ENCODE measurements at regions not wholly inside any gene's neighbourhood (a gene's known extent, or its start where the extent isn't known, plus 50 kb on each side); places are given as distances from the start of the nearest gene placed in this dataset.
"Not testable (repeated sequence)": the region's sequence is repeated elsewhere in the genome, so short reads cannot be mapped to it uniquely, and the experiment has no call there.

DNA sequence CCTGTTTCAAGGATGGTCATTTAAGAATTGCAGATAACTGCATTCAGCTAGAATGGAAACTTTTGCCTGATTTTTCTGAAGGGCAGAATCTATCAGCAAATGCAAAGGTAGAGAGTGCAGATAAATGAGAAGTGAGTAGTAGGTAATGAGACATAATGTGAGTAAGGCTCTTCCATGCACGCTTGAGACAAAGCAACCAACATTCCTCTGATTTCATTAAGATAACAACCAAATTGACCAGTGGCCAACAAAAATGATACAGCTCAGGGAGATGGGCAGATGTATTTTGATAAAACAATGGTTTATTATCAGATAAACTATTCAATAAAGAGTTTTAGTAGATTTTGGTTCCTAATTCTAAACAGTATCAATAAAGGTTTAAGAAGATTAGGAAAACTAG, 404.4 kb upstream of the PBX1 start:
- DNase-seq (no peak), ATAC-seq (no peak)
- Mint-ChIP-seq H3K4me1 (ENCODE audit: low read depth) (no peaks in the 10 kb centered on the region), H3K4me3 (no peak overlapping the region), H3K36me3 (ENCODE audit: insufficient read depth) (no peaks in the 10 kb centered on the region), H3K27me3 (ENCODE audit: low read depth) (no peaks in the 10 kb centered on the region), H3K9me3 (peaks cover 20% of the 10 kb centered on the region)

DNA sequence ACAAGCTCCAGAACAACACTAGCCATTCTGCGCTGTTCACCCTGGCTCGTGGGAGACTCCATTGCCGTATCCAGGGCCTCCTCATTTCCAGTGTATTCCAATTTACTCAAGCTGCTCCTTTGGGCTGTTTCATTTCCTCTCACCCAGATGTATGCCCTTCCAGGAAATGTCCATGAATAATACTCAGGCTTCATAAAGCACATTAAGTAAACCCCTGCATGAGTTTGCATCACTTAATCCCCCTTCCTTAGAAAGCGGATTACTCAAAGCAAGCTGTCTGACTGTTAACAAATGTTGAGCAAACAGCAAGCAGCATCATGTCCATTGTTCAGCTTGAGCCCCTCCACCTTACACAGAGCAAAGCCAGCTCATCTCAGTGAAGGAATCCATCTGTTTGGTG, 403.6 kb upstream of the PBX1 start:
- Mint-ChIP-seq H3K4me3 (no peak overlapping the region), H3K4me1 (ENCODE audit: low read depth) (no peaks in the 10 kb centered on the region), H3K27me3 (ENCODE audit: low read depth) (no peaks in the 10 kb centered on the region), H3K36me3 (ENCODE audit: insufficient read depth) (no peaks in the 10 kb centered on the region), H3K9me3 (peaks cover 24% of the 10 kb centered on the region)
- DNase-seq, result no peak
- ATAC-seq, result no peak

DNA sequence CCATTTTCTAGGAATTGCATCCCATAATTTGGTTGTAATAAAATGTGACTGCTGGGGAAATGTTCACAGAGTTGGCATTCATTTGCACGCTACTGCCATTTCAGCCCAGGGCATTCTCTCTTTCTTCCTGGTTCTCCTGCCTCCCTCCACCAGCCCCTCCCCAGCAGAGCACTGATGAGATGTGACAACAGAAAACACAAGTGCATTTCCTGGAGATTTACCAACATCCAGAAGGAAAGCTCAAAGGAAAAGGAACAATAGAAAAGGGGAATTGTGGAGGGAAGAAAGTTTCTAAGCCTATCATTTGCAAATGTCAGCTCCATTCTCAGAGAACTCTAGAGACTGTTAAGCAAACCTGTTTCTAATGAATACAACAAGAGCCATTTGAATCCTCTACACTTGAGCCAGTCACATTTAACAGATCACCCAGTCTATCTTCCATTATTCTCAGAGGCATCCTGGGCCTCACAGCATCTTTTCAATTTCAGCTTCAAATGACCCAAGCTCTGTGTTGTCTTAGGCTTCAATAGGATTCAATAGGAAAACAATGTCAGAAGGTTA, 395.6 kb upstream of the PBX1 start:
- DNase-seq (no peak), ATAC-seq (no peak)
- Mint-ChIP-seq H3K9me3 (peaks cover 24% of the 10 kb centered on the region), H3K4me1 (ENCODE audit: low read depth) (no peaks in the 10 kb centered on the region), H3K4me3 (no peak overlapping the region), H3K36me3 (ENCODE audit: insufficient read depth) (no peaks in the 10 kb centered on the region), H3K27me3 (ENCODE audit: low read depth) (no peaks in the 10 kb centered on the region)

DNA sequence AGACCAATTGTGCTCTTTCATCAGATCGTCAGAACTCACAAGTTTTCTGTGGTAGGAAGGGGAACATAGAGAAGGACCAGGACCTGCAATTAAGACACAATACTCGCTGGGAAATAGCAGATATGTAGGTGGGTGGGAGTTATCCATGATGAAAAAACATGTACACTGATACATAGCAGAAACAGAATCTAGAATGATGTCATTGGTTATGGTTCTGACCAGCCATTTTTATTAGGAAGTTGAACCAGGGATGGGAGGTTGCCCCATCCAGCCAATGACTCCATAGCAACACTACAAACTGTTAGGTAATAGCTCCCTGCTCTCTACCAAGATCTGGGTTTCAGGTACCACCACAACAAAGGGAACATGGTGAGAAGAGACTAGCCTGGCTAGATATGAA, 393.5 kb upstream of the PBX1 start:
- Mint-ChIP-seq H3K9me3 (peaks cover 28% of the 10 kb centered on the region), H3K27me3 (ENCODE audit: low read depth) (no peaks in the 10 kb centered on the region), H3K36me3 (ENCODE audit: insufficient read depth) (no peaks in the 10 kb centered on the region), H3K4me1 (ENCODE audit: low read depth) (no peaks in the 10 kb centered on the region), H3K4me3 (no peak overlapping the region)
- no peak for ATAC-seq
- DNase-seq, result no peak

DNA sequence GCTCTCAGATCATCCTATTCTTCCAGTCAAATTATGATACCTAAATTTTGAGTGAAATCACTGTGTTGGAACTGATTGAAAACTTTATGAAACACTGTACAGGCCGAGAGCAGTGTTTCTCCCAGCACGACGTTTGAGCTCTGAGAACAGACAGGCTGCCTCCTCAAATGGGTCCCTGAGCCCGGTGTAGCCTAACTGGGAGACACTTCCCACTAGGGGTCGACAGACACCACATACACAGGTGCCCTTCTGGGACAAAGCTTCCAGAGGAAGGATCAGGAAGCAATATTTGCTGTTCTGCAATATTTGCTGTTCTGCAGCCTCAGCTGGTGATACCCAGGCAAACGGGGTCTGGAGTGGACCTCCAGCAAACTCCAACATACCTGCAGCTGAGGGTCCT, 392.5 kb upstream of the PBX1 start:
- not testable (repeated sequence) for H3K4me3 Mint-ChIP-seq; H3K4me1 Mint-ChIP-seq (ENCODE audit: low read depth); H3K27me3 Mint-ChIP-seq (ENCODE audit: low read depth); ATAC-seq; DNase-seq; H3K36me3 Mint-ChIP-seq (ENCODE audit: insufficient read depth)
- peaks cover 26% of the 10 kb centered on the region for H3K9me3 Mint-ChIP-seq

DNA sequence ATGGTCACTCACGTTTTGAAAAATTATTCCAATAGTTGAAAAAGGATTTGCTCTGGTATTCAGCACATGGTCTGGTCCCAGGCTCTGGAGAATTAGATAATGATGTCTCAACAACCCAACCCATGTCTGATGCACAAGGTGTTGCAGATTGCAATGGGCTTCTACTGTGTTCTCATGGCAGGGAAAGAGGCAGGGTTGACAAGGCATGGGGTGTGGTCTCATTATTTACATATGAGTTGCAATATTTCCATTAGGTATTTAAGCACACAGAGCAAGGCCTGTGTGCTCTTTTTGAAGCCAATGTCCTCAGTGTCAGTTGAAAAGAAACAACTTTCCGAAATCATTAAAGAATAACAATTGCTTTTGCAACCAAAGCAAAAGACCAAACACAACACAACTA, 381.9 kb upstream of the PBX1 start:
- Mint-ChIP-seq H3K27me3 (ENCODE audit: low read depth) (no peaks in the 10 kb centered on the region), H3K9me3 (peaks cover 31% of the 10 kb centered on the region), H3K4me3 (no peak overlapping the region), H3K36me3 (ENCODE audit: insufficient read depth) (no peaks in the 10 kb centered on the region), H3K4me1 (ENCODE audit: low read depth) (no peaks in the 10 kb centered on the region)
- DNase-seq (no peak), ATAC-seq (no peak)

DNA sequence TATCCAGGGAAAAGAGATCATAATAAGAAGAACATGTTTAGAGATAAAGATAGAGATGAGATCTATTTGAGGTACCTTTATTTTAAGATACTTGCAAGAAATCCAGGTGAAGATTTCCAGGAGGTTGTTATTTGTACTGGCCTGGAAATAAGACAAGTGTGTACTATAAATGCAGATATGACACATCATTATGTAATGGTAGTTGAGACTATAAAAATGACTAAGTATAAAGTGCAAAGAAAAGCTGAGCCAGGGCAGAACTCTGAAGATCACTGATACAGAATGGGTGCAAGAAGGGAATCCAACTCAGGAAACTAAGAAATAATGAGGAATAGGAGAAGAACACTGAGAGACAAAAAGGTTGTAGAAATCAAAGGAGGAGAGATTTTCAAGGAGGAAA, 378.2 kb upstream of the PBX1 start:
- Mint-ChIP-seq H3K4me1 (ENCODE audit: low read depth) (no peaks in the 10 kb centered on the region), H3K9me3 (peaks cover 24% of the 10 kb centered on the region), H3K36me3 (ENCODE audit: insufficient read depth) (no peaks in the 10 kb centered on the region), H3K4me3 (no peak overlapping the region), H3K27me3 (ENCODE audit: low read depth) (no peaks in the 10 kb centered on the region)
- DNase-seq, result no peak
- ATAC-seq, result no peak

DNA sequence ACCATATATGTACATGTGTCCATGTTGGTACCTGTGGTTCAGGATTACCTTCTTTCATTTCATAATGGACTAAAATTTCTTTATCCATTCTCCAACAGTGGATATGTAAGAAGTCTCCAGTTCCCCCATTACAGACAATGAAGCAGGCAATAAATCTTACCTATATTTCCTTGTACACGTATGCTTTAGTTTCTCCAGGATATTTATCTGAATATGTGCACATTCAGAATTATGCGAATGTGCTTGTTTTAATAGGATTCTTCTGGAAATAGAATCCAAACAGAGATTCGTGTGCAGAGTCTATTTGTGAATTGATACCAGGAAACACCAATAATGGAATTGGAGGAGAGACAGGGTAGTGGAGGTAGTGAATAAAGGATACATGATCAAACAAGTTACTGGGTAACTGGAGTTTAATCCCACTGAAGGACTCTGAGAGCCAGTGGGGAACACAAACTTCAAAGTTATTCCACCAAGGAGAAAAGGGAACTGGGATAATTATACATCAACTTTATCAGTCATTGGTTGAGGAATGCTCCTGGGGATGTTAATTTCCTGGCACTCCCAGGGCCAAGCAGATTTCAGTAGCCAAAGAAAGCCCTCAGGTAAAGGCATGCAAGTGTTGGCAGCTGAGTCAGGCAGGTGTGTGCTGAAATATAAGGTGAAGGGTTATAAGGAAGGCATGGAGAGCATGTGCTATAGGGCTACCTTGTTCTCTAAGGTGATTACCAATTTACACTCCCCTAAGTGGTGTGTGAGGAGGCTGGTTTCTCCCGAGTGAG, 374.9 kb upstream of the PBX1 start:
- H3K9me3 Mint-ChIP-seq, result peaks cover 21% of the 10 kb centered on the region
- DNase-seq (no peak), ATAC-seq (no peak)
- no peaks in the 10 kb centered on the region for H3K27me3 Mint-ChIP-seq (ENCODE audit: low read depth)
- H3K4me3 Mint-ChIP-seq, result no peak overlapping the region
- H3K36me3 Mint-ChIP-seq (ENCODE audit: insufficient read depth), result no peaks in the 10 kb centered on the region
- H3K4me1 Mint-ChIP-seq (ENCODE audit: low read depth), result no peaks in the 10 kb centered on the region

DNA sequence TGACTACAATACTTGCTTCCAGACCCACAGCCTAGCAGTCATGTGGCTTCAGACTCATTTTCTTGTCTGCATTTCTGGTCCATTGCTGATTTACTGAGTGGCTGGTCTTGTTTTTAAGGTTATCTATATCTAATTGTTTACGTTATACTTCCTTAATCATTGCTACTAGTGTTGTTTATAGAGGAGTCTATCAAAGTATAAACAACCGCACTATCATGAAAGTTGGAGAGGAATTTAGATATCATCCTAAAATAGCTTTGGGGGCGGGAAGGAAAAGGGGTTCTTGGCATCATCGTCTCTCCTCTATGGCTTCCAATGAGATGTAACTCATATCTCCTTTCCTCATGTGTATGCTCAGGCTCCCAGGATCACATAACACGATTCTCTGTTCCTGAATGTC, 372.1 kb upstream of the PBX1 start:
- ATAC-seq (no peak), DNase-seq (no peak)
- Mint-ChIP-seq H3K4me1 (ENCODE audit: low read depth) (no peaks in the 10 kb centered on the region), H3K36me3 (ENCODE audit: insufficient read depth) (no peaks in the 10 kb centered on the region), H3K4me3 (no peak overlapping the region), H3K9me3 (peaks cover 18% of the 10 kb centered on the region), H3K27me3 (ENCODE audit: low read depth) (no peaks in the 10 kb centered on the region)

DNA sequence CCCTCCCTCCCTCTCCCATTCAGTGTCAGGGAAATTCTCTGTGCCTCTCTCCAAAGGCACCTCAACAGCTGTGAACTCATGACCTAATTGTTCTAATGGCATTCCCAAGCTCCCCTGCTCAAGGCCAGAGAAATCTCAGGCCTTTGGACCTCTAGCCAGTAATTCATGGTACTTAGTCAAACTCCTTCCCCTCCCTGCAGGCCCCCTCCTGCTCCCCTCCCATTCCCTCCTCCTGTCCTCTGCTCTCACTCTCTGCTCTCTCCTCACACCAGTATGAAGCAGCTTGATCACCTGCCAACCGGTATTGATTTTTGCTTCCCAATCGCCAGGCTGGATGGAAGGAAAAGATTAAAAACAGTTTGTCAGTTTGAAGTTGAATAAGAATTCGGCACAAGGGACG, 370.5 kb upstream of the PBX1 start:
- Mint-ChIP-seq H3K36me3 (ENCODE audit: insufficient read depth) (no peaks in the 10 kb centered on the region), H3K27me3 (ENCODE audit: low read depth) (no peaks in the 10 kb centered on the region), H3K4me3 (no peak overlapping the region), H3K9me3 (peaks cover 18% of the 10 kb centered on the region), H3K4me1 (ENCODE audit: low read depth) (no peaks in the 10 kb centered on the region)
- DNase-seq (no peak), ATAC-seq (no peak)

DNA sequence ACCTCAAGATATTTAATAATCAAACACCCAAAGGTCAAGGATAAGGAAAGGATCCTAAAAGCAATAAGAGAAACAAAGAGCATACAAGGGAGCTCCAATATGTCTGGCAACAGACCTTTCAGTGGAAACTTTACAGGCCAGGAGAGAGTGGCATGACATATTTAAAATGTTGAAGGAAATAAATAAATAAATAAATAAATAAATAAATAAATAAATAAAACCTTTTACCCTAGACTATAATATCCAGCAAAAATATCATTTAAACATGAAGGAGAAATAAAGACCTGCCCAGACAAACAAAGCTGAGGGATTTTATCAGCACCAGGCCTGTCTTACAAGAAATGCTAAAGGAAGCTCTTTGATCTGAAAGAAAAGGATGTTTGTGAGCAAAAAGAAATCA, 367.8 kb upstream of the PBX1 start:
- H3K27me3 Mint-ChIP-seq (ENCODE audit: low read depth), result no peaks in the 10 kb centered on the region
- H3K4me1 Mint-ChIP-seq (ENCODE audit: low read depth), result no peaks in the 10 kb centered on the region
- H3K4me3 Mint-ChIP-seq, result no peak overlapping the region
- DNase-seq, result no peak
- H3K36me3 Mint-ChIP-seq (ENCODE audit: insufficient read depth), result no peaks in the 10 kb centered on the region
- peaks cover 19% of the 10 kb centered on the region for H3K9me3 Mint-ChIP-seq
- ATAC-seq, result no peak

DNA sequence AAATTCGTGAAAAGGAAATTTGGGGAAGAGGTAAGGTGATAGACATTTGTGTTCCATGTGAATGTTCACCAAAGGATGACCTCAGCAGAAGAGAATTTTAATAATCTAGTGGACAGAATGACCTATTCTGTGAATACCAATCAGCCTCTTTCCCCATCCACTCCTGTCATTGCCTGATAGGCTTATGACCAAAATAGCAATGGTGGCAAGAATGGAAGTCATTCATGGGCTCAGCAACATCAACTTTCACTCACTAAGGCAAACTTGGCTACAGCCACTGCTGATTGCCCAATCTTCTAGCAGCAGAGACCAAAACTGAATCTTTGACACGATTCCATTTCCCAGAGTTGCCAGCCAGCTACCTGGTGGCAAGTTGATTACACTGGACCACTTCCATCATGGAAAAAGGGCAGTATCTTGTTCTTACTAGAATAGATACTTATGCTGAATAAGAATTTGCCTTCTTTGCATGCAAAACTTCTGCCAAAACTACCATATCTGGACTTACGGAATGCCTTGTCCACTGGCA, 348.7 kb upstream of the PBX1 start:
- Mint-ChIP-seq H3K27me3 (ENCODE audit: low read depth) (no peaks in the 10 kb centered on the region), H3K36me3 (ENCODE audit: insufficient read depth) (no peaks in the 10 kb centered on the region), H3K4me1 (ENCODE audit: low read depth) (no peaks in the 10 kb centered on the region), H3K9me3 (peaks cover 5% of the 10 kb centered on the region), H3K4me3 (no peak overlapping the region)
- ATAC-seq, result no peak
- no peak for DNase-seq

DNA sequence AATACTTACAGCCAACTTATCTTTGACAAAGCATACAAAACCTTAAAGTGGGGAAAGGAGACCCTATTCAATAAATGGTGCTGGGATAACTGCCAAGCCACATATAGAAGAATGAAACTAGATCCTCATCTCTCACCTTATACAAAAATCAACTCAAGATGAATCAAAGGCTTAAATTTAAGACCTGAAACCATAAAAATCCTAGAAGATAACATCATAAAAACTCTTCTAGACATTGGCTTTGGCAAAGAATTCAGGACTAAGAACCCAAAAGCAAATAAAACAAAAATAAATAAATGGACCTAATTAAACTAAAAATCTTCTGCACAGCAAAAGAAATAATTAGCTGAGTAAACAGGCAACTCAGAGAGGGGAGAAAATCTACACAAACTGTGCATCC, 335.6 kb upstream of the PBX1 start:
- DNase-seq, result no peak
- no peak for ATAC-seq

DNA sequence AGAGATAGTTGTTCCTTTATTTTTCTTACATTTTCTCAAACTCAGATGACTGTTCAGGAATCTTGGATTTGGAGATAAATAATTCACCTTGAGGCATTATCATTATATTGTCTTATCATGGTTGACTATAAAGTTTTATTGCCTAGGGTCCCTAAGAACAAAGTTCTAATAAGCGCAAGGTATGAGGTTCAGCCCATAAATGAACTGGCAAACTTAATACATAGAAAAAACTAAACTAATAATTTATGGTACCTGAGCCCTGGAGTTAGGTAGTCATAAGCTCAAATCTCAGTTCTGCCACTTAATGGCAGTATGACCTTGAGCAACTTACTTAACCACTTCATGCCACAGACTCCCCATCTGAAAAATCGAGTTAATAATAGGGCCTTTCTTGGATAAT, 334.0 kb upstream of the PBX1 start:
- no peak for ATAC-seq
- Mint-ChIP-seq H3K36me3 (ENCODE audit: insufficient read depth) (no peaks in the 10 kb centered on the region), H3K4me1 (ENCODE audit: low read depth) (no peaks in the 10 kb centered on the region), H3K9me3 (peaks cover 19% of the 10 kb centered on the region), H3K27me3 (ENCODE audit: low read depth) (no peaks in the 10 kb centered on the region), H3K4me3 (no peak overlapping the region)
- DNase-seq, result no peak

More for the DNA sequence above, 335.6 kb upstream of the PBX1 start:
- no peaks in the 10 kb centered on the region for H3K36me3 Mint-ChIP-seq (ENCODE audit: insufficient read depth)
- H3K4me3 Mint-ChIP-seq, result no peak overlapping the region
- H3K4me1 Mint-ChIP-seq (ENCODE audit: low read depth), result no peaks in the 10 kb centered on the region
- no peaks in the 10 kb centered on the region for H3K27me3 Mint-ChIP-seq (ENCODE audit: low read depth)
- peaks cover 25% of the 10 kb centered on the region for H3K9me3 Mint-ChIP-seq

DNA sequence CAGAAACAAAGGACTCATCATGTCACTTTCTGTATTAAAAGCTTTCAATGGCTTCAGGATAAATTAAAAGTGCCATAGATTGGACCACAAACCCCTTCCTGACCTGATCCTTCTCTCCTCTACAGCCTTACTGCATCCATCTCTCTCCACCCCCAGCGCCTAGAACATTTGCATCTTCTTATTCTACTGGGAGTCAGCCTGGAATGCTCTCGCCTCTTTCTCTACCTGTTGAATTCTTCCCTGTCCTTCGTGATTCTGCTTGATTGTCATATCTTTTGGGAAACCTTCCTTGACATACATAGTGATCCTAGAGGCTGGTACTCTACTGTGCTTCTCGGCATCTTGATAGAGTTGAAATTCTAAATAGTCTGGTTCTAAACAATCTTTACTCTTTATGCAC, 332.0 kb upstream of the PBX1 start:
- DNase-seq (no peak), ATAC-seq (no peak)
- Mint-ChIP-seq H3K36me3 (ENCODE audit: insufficient read depth) (no peaks in the 10 kb centered on the region), H3K4me1 (ENCODE audit: low read depth) (no peaks in the 10 kb centered on the region), H3K27me3 (ENCODE audit: low read depth) (no peaks in the 10 kb centered on the region), H3K9me3 (peaks cover 19% of the 10 kb centered on the region), H3K4me3 (no peak overlapping the region)
